ENCODE measurements at regions not wholly inside any gene's neighbourhood (a gene's known extent, or its start where the extent isn't known, plus 50 kb on each side); places are given as distances from the start of the nearest gene placed in this dataset.

- DNase-seq = no peak
These were observed 183.7 kb upstream of the NAALADL2 start for GRCh38 chr3:174675406-174675805.

- no peak for DNase-seq
These were observed 177.3 kb upstream of the NAALADL2 start for GRCh38 chr3:174681784-174682183.

GRCh38 chr3:174685796-174686195, 173.3 kb upstream of the NAALADL2 start:
- DNase-seq = no peak

- no peak for DNase-seq
These were observed 161.8 kb upstream of the NAALADL2 start for GRCh38 chr3:174697310-174697709.

- DNase-seq = no peak
These were observed 158.4 kb upstream of the NAALADL2 start for GRCh38 chr3:174700736-174701135.

GRCh38 chr3:174710612-174711011, 148.5 kb upstream of the NAALADL2 start:
- DNase-seq = no peak

- DNase-seq = no peak
These were observed 143.7 kb upstream of the NAALADL2 start for GRCh38 chr3:174715386-174715785.

- no peak for DNase-seq
These were observed 142.1 kb upstream of the NAALADL2 start for GRCh38 chr3:174716956-174717505.

GRCh38 chr3:174720717-174721116, 138.4 kb upstream of the NAALADL2 start:
- DNase-seq = no peak

GRCh38 chr3:174725303-174725702, 133.8 kb upstream of the NAALADL2 start:
- no peak for DNase-seq

- DNase-seq = no peak
These were observed 121.2 kb upstream of the NAALADL2 start for GRCh38 chr3:174737966-174738365.

GRCh38 chr3:174749143-174749542, 110.0 kb upstream of the NAALADL2 start:
- no peak for DNase-seq

- no peak for DNase-seq
These were observed 103.0 kb upstream of the NAALADL2 start for GRCh38 chr3:174755833-174756829.

- no peak for DNase-seq
These were observed 100.2 kb upstream of the NAALADL2 start for GRCh38 chr3:174758943-174759342.

- DNase-seq = no peak
These were observed 91.7 kb upstream of the NAALADL2 start for GRCh38 chr3:174767406-174767805.

GRCh38 chr3:174767853-174768382, 91.2 kb upstream of the NAALADL2 start:
- no peak for DNase-seq

GRCh38 chr3:174769171-174769570, 90.0 kb upstream of the NAALADL2 start:
- no peak for DNase-seq

GRCh38 chr3:174775603-174776002, 83.5 kb upstream of the NAALADL2 start:
- DNase-seq = no peak

GRCh38 chr3:174776123-174776522, 83.0 kb upstream of the NAALADL2 start:
- DNase-seq = no peak

- DNase-seq = no peak
These were observed 82.5 kb upstream of the NAALADL2 start for GRCh38 chr3:174776636-174777035.

GRCh38 chr3:174777813-174778212, 81.3 kb upstream of the NAALADL2 start:
- DNase-seq = no peak

- DNase-seq = no peak
These were observed 75.6 kb upstream of the NAALADL2 start for GRCh38 chr3:174783502-174783901.

GRCh38 chr3:174784206-174784934, 74.8 kb upstream of the NAALADL2 start:
- DNase-seq = no peak
